HCT116 (cell line): ENCODE measurements at regions not wholly inside any gene's neighbourhood (a gene's known extent, or its start where the extent isn't known, plus 50 kb on each side); places are given as distances from the start of the nearest gene placed in this dataset.

Source experiments
- ATAC-seq: fragments of 200-7000 bp; cut with Tn5 transposase; 2 replicates; pipeline ENCODE4 v1.9.1; 2020; ENCODE audit warnings: mild to moderate bottlenecking, moderate library complexity
- BruUV-seq: library from RNA; stranded (reverse); fragments of 400-500 nt; replicated peaks from 2 replicates; lab custom pipeline; 2021; lab: Mats Ljungman, UMichigan
- CTCF ChIA-PET: fragments of 300-600 bp; sonication (Branson Sonifier 250); formaldehyde crosslinking; loops from one replicate; lab custom pipeline; 2021; ENCODE audit warnings: antibody characterized with exemption; lab: Charles Lee
- POLR2A ChIA-PET: fragments of 300-600, 350-600 bp; sonication (Branson Sonifier 250); formaldehyde crosslinking; loops from one replicate; lab custom pipeline; 2021; ENCODE audit warnings: antibody characterized with exemption; lab: Charles Lee
- RAD21 ChIA-PET, 2 experiments: fragments of 300-600 bp; sonication (Branson Sonifier 250); formaldehyde crosslinking; loops; one replicate each; lab custom pipeline; 2023; ENCODE audit warnings: low total read pairs in 2 of 2; ENCODE audit not compliant: uncharacterized antibody in 2 of 2, unreplicated experiment in 2 of 2, low non-redundant PET in 1 of 2; lab: Charles Lee
- DNase-seq: peaks from one replicate; pipeline ENCODE4 v3.0.0-alpha.2; 2010; ENCODE audit warnings: low read depth, low spot score
- H2AFZ ChIP-seq: fragments of 200-600 bp; shearing (Covaris generic), sonication (generic); 2 replicates; pipeline ENCODE4 v1.6.1; 2017; ENCODE audit warnings: low read depth, mixed run types, mixed read lengths, antibody characterized with exemption, low read length; ENCODE audit not compliant: poor library complexity, severe bottlenecking
- H3K27ac ChIP-seq: 2 replicates; pipeline ENCODE4 v1.5.1; 2012; ENCODE audit warnings: low read depth, low read length
- H3K27me3 ChIP-seq: fragments of 200-600 bp; sonication (generic); 2 replicates; pipeline ENCODE4 v1.6.1; 2016; ENCODE audit warnings: mixed run types, low read length, mixed read lengths; ENCODE audit not compliant: insufficient read depth
- H3K36me3 ChIP-seq, 2 experiments: fragments of 200-500 bp in 1 of 2; fragments of 200-600 bp in 1 of 2; sonication (Bioruptor generic) in 1 of 2; sonication (generic) in 1 of 2; 2 replicates each; pipeline versions ENCODE4 v1.5.1 to v1.6.1; 2014 to 2016; ENCODE audit warnings: low read length in 2 of 2, inconsistent platforms in 1 of 2, mixed read lengths in 1 of 2, mixed run types in 1 of 2; ENCODE audit not compliant: insufficient read depth in 2 of 2, control insufficient read depth in 1 of 2
- H3K4me1 ChIP-seq, 2 experiments: fragments of 200-600 bp in 1 of 2; sonication (generic) in 1 of 2; 2 replicates each; pipeline versions ENCODE4 v1.5.1 to v1.6.1; 2012 to 2017; ENCODE audit warnings: low read length in 2 of 2, inconsistent platforms in 1 of 2, mild to moderate bottlenecking in 1 of 2, mixed read lengths in 1 of 2, mixed run types in 1 of 2, moderate library complexity in 1 of 2; ENCODE audit not compliant: insufficient read depth in 2 of 2, control insufficient read depth in 1 of 2
- H3K4me2 ChIP-seq: fragments of 200-600 bp; sonication (generic); 2 replicates; pipeline ENCODE4 v1.6.1; 2017; ENCODE audit warnings: mixed run types, low read length, mixed read lengths
- H3K4me3 ChIP-seq, 2 experiments: fragments of 200-600 bp in 1 of 2; sonication (generic) in 1 of 2; replicated peaks in 1 of 2; 2 replicates each; pipeline ENCODE4 v1.5.1; 2011 to 2016; ENCODE audit warnings: low read length in 2 of 2, control low read depth in 1 of 2, low read depth in 1 of 2, mild to moderate bottlenecking in 1 of 2, mixed read lengths in 1 of 2, mixed run types in 1 of 2
- H3K79me2 ChIP-seq: fragments of 200-600 bp; sonication (generic); 2 replicates; pipeline ENCODE4 v1.6.1; 2017; ENCODE audit warnings: mild to moderate bottlenecking, mixed run types, low read length, moderate library complexity, mixed read lengths; ENCODE audit not compliant: insufficient read depth
- H3K9ac ChIP-seq: fragments of 200-600 bp; sonication (generic); 2 replicates; pipeline ENCODE4 v1.6.1; 2016; ENCODE audit warnings: low read length, mixed read lengths
- H3K9me2 ChIP-seq: fragments of 200-600 bp; sonication (generic), shearing (Covaris generic); 2 replicates; pipeline ENCODE4 v1.6.1; 2017; ENCODE audit warnings: mixed run types, mild to moderate bottlenecking, moderate library complexity; ENCODE audit not compliant: insufficient read depth
- H3K9me3 ChIP-seq, 2 experiments: fragments of 200-500 bp in 1 of 2; fragments of 200-600 bp in 1 of 2; sonication (Bioruptor generic) in 1 of 2; sonication (generic) in 1 of 2; 2 replicates each; pipeline ENCODE4 v1.6.1; 2014 to 2017; ENCODE audit warnings: low read length in 2 of 2, mixed read lengths in 2 of 2, inconsistent platforms in 1 of 2, low read depth in 1 of 2, mild to moderate bottlenecking in 1 of 2, mixed run types in 1 of 2, moderate library complexity in 1 of 2; ENCODE audit not compliant: control insufficient read depth in 1 of 2, insufficient read depth in 1 of 2
- H4K20me1 ChIP-seq: fragments of 200-600 bp; sonication (generic), shearing (Covaris generic); 2 replicates; pipeline ENCODE4 v1.6.1; 2017; ENCODE audit warnings: mixed run types, mild to moderate bottlenecking, moderate library complexity; ENCODE audit not compliant: insufficient read depth
- EGR1 ChIP-seq: IDR thresholded peaks from 2 replicates; pipeline ENCODE4 v1.6.1; 2012; ENCODE audit warnings: low read depth
- ELF1 ChIP-seq: IDR thresholded peaks from 2 replicates; pipeline ENCODE4 v1.6.1; 2012; ENCODE audit warnings: low read depth, borderline replicate concordance
- EZH2 ChIP-seq: fragments of 200-600 bp; sonication (generic); IDR thresholded peaks from 2 replicates; pipeline ENCODE4 v1.6.1; 2017; ENCODE audit warnings: antibody characterized with exemption, mixed run types
- POLR2A ChIP-seq: IDR thresholded peaks from 2 replicates; pipeline ENCODE4 v1.7.0; 2011; ENCODE audit warnings: borderline replicate concordance; ENCODE audit not compliant: insufficient read depth, insufficient read length; ENCODE audit errors: extremely low read depth
- YY1 ChIP-seq: IDR thresholded peaks from 2 replicates; pipeline ENCODE4 v1.6.1; 2011; ENCODE audit warnings: low read length, low read depth, moderate library complexity, mild to moderate bottlenecking; ENCODE audit not compliant: insufficient replicate concordance; ENCODE audit errors: extremely low read depth
- ZNF274 ChIP-seq: fragments of 200-500 bp; sonication (Bioruptor generic); IDR thresholded peaks from 2 replicates; pipeline ENCODE4 v1.6.1; 2014; ENCODE audit warnings: mild to moderate bottlenecking, low read depth, low read length, inconsistent platforms
- intact Hi-C: fragments of 100-400 bp; cut with micrococcal nuclease; formaldehyde crosslinking; loops from 2 replicates; pipeline ENCODE4 v1.10.0; 2022
- TF ChIP-seq, protein P1 (sequence below): IDR thresholded peaks from 2 replicates; pipeline ENCODE4 v1.6.1; 2012
- TF ChIP-seq, protein P2 (sequence below), 3 experiments: fragments of 200-600 bp in 1 of 3; sonication (generic) in 1 of 3; IDR thresholded peaks in 2 of 3; conservative IDR thresholded peaks in 1 of 3; 2 replicates each; pipeline ENCODE4 v1.5.1; 2012 to 2017; ENCODE audit warnings: low read depth in 2 of 3, low read length in 2 of 3, antibody characterized with exemption in 1 of 3, borderline replicate concordance in 1 of 3, control low read depth in 1 of 3, mild to moderate bottlenecking in 1 of 3, mixed read lengths in 1 of 3, mixed run types in 1 of 3, moderate library complexity in 1 of 3; ENCODE audit not compliant: insufficient read depth in 1 of 3

DNA sequence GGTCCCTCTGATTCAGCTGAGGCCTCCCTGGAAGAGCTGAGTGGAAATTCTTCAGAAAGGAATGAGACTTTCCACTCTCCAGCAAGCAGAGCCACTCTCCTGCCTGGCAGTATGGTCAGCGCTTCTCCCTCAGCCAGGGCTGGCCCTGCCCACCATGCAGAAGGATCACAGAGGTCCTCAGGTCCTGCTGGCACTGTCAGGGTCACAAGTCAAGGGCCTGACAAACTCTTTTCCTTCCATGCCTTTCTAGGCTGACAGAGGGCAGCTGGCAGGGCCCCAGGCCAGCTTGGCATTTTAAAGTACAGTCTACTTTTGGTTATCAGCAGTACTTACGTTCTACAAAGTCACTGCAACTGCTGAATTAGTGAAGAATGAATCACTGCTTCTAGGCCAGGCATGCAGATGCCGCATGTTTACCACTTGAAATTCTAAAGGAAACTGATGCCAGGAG, 119.3 kb upstream of the FRMD4A start:
- H3K9me2 ChIP-seq = no peaks in the 10 kb centered on the region
- ChIA-PET CTCF (no interaction called here), RAD21 (no interaction called here), POLR2A (no interaction called here)
- H3K36me3 ChIP-seq = no peaks in the 10 kb centered on the region
- no peak overlapping the region for H3K27ac ChIP-seq
- H3K9ac ChIP-seq = no peak overlapping the region
- no TSS peak for BruUV-seq
- H3K4me2 ChIP-seq = no peak overlapping the region
- DNase-seq = no peak
- no peaks in the 10 kb centered on the region for H3K9me3 ChIP-seq
- no peaks in the 10 kb centered on the region for H3K4me1 ChIP-seq
- intact Hi-C loops = no loop called here
- H3K79me2 ChIP-seq = no peaks in the 10 kb centered on the region
- no peak overlapping the region for H2AFZ ChIP-seq
- H4K20me1 ChIP-seq = no peaks in the 10 kb centered on the region
- TF ChIP-seq POLR2A = no peak
- TF ChIP-seq, protein P1, sequence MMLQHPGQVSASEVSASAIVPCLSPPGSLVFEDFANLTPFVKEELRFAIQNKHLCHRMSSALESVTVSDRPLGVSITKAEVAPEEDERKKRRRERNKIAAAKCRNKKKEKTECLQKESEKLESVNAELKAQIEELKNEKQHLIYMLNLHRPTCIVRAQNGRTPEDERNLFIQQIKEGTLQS = no peak
- TF ChIP-seq YY1 = no peak
- no peak for TF ChIP-seq ZNF274
- TF ChIP-seq, all 23 proteins: peak for 0
- Histone ChIP-seq H3K27me3 (peaks cover 6% of the 10 kb centered on the region), H3K4me3 (no peak overlapping the region)
- ATAC-seq = no peak

DNA sequence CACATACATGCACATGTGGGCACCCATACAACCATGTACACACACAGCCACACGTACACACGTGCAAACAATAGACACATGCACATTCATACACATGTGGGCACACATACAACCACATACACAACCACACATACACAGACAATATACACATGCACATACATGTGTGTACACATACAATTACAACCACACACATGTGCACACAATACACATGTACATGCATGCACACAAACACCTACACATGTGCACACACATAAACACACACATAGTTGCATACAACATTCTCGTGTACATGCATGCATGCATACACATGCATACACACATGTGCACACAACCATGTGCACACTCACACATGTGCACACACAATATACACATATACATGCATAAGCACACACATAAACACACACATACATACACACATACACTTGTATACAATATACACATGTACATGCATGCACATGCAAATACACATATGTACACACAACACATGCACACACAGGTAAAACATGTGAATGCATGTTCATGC, 118.6 kb upstream of the FRMD4A start:
- DNase-seq = no peak
- intact Hi-C loops = no loop called here
- ChIA-PET POLR2A (no interaction called here), CTCF (no interaction called here), RAD21 (no interaction called here)
- Histone ChIP-seq H3K36me3 (no peaks in the 10 kb centered on the region), H2AFZ (no peak overlapping the region), H3K9me2 (no peaks in the 10 kb centered on the region), H3K4me3 (no peak overlapping the region), H3K9ac (no peak overlapping the region), H3K79me2 (no peaks in the 10 kb centered on the region), H3K9me3 (no peaks in the 10 kb centered on the region), H3K27me3 (peaks cover 8% of the 10 kb centered on the region), H4K20me1 (no peaks in the 10 kb centered on the region), H3K4me1 (no peaks in the 10 kb centered on the region), H3K4me2 (no peak overlapping the region), H3K27ac (no peak overlapping the region)
- no TSS peak for BruUV-seq
- TF ChIP-seq, protein P2, sequence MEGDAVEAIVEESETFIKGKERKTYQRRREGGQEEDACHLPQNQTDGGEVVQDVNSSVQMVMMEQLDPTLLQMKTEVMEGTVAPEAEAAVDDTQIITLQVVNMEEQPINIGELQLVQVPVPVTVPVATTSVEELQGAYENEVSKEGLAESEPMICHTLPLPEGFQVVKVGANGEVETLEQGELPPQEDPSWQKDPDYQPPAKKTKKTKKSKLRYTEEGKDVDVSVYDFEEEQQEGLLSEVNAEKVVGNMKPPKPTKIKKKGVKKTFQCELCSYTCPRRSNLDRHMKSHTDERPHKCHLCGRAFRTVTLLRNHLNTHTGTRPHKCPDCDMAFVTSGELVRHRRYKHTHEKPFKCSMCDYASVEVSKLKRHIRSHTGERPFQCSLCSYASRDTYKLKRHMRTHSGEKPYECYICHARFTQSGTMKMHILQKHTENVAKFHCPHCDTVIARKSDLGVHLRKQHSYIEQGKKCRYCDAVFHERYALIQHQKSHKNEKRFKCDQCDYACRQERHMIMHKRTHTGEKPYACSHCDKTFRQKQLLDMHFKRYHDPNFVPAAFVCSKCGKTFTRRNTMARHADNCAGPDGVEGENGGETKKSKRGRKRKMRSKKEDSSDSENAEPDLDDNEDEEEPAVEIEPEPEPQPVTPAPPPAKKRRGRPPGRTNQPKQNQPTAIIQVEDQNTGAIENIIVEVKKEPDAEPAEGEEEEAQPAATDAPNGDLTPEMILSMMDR (IDR thresholded peaks at IDR 0.05 in 2 of 3, conservative IDR thresholded peaks at IDR 0.05 in 1 of 3; ENCODE audit: borderline replicate concordance in 1 of 3, insufficient read depth in 1 of 3, low read depth in 2 of 3, low read length in 2 of 3) = no peak
- no peak for TF ChIP-seq EZH2
- no peak for TF ChIP-seq EGR1
- no peak for TF ChIP-seq ZNF274
- no peak for TF ChIP-seq ELF1
- ATAC-seq = no peak
